SHP77 treated with DMSO at 0.1 percent for 48 hours (cell line): ENCODE measurements at regions not wholly inside any gene's neighbourhood (a gene's known extent, or its start where the extent isn't known, plus 50 kb on each side); places are given as distances from the start of the nearest gene placed in this dataset.
"Not testable (repeated sequence)": the region's sequence is repeated elsewhere in the genome, so short reads cannot be mapped to it uniquely, and the experiment has no call there.

ENCODE experiments used
- DNase-seq: peaks from one replicate; lab custom pipeline; 2025; lab: John Stamatoyannopoulos, UW

DNA sequence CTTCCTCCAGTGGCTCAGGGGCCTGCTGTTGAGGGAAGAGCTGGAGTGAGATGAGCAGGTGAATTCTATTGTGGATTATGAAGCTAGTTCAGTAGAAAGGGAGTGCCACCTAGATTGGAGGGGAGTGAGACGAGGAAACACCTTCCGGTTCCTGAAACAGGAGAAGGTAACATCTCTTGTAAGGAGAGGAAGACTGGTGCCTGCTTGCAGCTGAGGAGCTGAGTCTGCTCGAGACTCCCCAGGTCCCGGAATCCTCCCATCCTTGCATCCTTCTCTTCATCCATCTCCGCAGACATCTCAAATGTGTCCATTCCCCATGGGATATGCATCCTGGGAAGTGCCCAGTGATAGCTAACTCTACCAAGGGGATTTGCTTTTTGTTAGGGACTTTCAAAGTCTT, 242.9 kb upstream of the ZFP64 start:
- DNase-seq: no peak

DNA sequence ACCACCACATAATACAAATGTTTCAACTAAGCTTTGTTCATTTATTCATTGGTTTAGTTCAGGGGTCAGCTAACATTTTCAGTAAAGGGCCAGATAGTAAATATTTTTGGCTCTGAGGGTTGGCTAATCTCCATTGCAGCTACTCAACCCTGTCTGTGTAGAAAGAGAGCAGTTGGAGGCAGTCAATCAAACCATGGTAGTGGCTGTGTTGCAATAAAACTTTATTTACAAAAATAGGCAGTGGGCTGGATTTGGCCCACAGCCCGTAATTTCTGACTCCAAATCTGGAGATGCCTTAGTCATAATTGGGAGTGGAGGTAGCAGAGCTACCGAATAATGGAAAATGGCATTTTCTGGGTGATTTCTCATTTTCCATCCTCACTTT, 242.5 kb upstream of the ZFP64 start:
- DNase-seq: no peak

DNA sequence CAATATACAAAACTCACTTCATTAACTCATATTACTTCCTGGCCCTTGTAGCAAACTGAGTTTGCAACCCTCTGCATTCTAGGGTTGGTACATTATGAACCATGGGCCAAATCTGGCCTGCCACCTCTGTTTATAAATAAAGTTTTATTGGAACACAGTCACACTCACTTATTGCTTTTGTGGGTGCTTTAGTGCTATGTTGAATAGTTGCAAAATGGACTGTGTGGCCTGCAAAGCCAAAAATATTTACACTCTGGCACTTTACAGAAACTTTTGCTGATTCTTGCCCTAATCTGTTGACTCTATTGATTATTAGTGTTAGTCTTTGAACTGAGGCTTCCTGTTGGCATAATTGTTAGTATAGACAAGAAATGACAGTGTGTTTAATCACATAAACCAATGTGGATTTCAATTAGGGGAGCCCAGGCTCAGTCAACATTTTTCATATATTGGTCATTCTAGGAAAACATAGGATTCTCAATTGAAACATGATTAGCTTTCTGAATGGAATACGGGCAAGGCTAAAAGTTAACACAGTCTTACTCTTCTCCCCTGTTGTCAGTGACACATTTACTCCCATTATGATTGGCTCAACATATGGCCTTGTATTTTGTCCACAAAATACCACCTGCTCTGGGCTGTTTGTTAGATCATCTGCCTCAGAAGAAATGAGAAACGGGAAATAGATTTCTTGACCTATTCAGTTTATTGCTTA, 241.9 kb upstream of the ZFP64 start:
- DNase-seq: no peak

DNA sequence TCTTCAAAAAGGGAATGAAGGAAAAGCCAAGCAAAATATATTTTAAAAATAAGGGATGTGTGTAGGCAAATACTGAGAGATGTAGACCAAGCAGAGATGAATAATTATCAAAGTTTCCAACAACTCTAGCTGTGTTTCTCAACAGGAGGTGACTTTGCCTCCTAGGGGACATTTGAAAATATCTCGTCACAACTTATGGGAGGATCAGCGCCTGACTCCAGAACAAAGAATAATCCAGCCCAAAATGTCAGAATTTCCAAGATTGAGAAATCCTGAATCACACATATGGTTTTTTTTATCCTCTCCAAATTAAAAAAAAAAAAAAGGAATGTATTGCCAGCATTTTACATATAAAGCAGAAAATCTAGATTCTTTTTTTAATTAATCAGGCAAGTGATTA, 241.2 kb upstream of the ZFP64 start:
- DNase-seq: no peak

DNA sequence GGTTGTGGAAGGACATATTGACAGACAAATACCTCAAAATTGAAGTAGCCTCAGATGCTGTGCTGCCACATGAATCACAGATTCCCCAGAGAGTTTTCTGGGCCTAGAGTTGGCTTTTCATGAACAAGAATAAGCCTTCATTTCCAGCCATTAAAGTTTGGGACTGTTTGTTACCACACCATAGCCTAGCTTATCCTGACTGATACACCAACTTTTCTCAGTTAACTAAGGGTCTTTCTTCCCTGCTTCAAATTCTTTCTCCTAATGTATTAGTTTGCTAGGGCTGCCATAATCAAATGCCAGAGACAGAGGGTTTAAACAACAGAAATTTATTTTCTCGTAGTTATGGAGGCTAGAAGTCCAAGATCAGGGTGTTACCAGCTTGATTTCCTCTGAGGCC, 237.4 kb upstream of the ZFP64 start:
- no peak for DNase-seq

DNA sequence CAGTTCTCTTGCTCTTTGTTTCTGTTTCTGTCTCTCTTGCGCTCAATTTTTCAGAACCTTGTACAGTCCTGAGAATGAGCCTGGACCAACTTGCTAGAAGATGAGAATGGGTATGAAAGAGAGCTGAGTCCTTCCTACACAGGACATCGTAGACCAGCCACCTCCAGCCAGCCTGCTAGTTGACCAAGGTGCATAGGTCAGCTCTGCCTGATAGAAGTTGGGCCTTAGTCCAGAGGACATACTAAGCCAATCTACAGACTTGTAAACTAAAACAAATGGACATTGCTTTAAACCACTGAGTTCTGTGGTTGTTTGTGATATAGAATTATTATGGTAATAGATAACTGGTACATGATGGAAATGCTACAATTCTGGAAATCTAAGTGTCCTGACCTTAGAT, 236.4 kb upstream of the ZFP64 start:
- DNase-seq: no peak

DNA sequence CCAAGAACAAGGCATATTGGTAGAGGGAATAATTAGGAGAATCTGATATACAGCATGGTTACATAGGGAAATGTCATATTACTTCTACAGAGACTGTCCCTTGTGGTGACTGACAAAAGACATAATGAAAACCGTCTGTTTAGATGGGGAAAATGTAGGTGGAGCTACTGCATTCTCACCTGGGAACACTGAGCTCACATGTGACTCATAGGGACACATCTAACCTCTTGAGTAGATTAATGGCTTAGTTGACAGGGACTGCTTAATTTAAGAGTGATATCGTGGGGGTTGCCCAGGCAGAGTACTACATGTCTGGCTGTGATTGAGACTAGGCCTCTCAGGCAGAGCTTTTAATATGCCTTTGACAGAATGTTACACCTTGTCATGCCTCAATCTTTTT, 235.3 kb upstream of the ZFP64 start:
- no peak for DNase-seq

DNA sequence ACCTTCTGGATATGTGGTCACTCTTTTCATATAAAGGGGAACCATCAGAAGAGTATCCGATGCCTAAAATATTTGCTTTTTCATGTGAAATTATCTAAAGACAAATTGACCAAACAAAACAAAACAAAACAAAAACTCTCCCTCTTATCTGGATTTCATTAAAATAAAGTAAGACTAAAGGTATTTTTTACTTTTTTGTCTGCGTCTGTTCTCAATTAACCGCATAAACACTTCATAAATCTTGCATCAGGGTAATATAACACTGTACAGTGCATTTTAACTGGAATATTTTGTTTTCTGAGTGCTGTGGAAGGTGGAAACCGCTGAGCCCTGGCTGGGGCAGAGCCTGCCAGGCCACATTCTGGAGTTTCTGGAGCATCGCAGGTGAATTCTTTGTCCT, 234.1 kb upstream of the ZFP64 start:
- DNase-seq: no peak

DNA sequence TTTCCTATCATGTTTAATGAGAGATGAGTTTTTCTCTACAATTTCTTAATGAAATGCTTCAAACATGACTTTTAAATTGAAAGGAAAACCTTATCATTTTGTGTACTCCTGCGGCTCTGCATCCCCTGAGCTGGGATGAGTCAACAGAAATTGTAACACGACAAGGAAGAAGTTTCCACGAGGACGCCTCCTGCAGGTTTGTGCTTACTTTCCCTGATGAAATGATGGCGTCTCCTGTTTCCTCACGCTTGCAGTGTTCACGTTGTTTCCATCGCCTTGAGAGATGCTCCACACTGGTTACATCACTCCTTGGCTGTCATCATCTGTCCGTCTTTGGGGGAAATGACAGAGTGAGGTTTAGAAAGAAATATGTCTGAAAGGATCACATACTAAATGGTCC, 233.7 kb upstream of the ZFP64 start:
- DNase-seq: no peak

DNA sequence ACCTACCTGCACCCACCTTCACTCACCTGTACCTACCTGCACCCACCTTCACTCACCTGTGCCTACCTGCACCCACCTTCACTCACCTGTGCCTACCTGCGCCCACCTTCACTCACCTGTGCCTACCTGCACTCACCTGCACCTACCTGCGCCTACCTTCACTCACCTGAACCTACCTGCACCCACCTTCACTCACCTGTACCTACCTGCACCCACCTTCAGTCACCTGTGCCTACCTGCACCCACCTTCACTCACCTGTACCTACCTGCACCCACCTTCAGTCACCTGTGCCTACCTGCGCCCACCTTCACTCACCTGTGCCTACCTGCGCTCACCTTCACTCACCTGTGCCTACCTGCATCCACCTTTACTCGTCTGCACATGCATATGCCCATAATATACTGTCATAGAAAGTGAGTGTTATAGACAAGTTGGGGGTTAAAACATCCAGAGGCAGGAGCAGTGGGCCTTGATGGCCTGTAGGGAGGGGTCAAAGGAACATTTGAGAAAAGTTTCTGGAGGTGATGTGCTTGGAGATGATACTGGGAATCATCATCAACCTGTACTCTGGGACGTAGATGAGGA, 232.9 kb upstream of the ZFP64 start:
- DNase-seq: not testable (repeated sequence)

DNA sequence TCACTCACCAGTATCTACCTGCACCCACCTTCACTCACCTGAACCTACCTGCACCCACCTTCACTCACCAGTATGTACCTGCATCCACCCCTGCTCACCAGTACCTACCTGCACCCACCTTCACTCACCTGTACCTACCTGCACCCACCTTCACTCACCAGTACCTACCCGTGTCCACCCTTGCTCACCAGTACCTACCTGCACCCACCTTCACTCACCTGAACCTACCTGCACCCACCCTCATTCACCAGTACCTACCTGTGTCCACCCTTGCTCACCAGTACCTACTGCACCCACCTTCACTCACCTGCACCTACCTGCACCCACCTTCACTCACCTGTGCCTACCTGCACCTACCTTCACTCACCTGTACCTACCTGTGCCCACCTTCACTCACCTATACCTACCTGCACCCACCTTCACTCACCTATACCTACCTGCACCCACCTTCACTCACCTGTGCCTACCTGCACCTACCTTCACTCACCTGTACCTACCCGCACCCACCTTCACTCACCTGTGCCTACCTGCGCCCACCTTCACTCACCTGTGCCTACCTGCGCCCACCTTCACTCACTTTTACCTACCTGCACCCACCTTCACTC, 232.1 kb upstream of the ZFP64 start:
- not testable (repeated sequence) for DNase-seq

DNA sequence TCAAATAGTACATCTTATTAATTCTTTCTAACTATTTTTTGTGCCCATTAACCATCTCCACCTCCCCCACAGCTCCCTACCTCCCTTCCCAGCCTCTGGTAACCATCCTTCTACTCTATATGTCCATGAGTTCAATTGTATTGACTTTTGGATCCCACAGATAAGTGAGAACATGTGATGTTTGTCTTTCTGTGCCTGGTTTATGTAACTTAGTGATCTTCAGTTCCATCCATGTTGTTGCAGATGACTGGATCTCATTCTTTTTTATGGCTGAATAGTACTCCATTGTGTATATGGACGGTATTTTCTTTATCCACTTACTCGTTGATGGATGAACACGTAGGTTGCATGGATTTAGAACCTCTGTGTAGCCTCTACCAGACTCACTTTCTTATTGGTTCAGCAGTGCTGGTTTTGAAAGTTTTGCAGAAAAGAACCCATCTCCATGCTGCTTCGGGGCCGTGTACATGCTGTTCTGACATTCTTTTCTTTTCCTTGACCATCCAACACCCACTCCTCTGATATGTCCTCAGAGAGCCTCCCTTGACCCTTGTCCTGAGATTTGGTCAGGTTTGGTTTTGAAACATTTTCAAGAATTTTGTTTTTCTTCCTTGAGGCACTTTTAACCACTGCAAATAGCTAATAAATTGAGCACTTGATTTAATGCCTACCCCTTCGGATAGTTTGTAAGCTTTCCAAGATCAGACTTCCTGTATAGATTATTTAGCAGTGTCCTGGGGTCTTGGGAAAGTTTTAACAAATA, 231.2 kb upstream of the ZFP64 start:
- no peak for DNase-seq

DNA sequence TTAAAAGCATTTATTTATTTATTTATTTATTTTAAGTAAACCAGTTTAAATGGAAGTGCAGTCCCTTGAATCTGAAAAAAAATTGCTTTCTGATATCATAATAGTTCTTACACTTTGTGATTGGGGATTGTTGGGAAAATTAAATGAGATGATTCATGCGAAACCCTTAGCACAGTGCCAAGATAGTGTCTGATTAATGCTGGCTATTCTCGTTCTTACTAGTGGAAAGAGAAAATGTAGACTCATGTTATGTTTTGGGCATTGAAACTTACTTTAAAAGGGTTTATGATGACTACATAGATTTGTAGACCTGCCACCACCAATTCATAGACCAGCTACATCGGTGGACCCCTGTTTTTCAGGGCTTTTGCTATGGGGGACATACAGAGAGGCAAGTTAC, 229.2 kb upstream of the ZFP64 start:
- no peak for DNase-seq

DNA sequence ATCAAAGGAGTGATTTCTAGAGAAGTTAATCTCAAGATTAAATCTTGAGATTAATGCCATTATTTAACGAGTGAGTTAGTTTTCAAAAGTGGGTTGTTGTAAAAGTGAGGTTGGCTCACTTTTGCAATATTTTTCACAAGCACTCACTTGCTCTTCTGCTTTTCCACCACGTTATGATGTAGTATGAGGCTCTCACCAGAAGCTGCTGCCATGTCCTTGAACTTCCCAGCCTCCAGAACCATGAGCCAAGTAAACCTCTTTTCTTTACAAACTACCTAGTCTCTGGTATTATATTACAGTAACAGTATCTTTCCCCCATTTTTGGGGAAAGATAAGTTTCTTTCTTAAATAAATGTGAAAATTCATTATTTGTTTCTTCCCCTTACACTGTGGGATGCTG, 227.6 kb upstream of the ZFP64 start:
- no peak for DNase-seq

DNA sequence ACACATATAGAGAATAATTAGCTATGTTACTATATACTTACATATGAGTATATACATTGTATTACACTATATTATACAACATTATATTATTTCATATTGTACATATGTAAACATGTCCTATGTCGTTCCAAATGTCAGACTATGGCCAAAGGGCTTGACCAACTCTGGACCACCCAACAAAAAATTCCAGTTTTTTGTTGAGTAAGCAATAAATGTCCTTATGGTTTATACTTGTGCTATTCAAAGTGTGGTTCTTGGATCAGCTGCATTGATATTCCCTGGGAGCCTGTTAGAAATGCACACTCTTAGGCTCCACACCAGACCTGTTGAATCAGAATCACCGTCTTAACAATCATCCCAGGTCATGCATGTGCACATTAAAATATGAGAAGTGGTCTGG, 225.4 kb upstream of the ZFP64 start:
- DNase-seq: no peak

DNA sequence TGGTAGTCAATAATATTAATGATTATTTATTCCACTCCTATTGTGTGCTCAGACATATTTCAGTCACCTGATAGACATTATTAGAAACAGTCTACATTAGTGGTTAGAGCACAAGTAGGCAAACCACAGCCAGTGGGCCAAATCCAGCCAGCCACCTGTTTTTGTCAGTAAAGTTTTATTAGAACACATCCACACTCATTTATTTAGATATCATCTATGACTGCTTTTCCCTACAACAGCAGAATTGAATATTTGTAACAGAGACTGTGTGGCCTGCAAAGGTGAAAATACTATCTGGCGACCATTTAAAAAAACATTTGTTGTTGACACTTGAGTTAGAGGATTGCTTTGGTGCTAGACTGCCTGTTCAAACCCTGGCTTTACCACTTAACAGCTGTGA, 220.0 kb upstream of the ZFP64 start:
- DNase-seq: no peak

DNA sequence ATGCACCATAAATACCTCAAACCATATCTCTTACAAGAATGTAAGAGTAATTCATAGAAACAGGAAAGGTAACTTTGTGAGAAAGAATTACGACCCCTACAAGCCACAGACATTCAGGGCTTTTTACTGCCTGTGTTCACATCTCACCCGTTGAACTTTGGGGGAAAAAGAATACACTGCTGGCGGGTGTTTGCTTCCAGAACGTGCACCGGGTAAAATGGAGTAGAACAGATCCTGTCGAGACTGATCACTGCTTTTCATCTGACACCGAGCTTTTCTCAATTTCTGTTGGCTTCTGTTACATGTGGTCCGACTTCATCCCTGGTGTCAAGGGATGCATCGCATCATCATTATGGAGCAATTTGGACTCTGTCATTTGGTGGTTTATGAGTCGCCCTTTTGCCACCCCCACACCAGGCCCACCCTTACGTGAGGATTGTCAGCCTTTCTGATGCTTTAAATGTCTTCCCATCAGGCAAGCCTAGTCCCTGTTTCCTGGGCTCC, 219.2 kb upstream of the ZFP64 start:
- no peak for DNase-seq

DNA sequence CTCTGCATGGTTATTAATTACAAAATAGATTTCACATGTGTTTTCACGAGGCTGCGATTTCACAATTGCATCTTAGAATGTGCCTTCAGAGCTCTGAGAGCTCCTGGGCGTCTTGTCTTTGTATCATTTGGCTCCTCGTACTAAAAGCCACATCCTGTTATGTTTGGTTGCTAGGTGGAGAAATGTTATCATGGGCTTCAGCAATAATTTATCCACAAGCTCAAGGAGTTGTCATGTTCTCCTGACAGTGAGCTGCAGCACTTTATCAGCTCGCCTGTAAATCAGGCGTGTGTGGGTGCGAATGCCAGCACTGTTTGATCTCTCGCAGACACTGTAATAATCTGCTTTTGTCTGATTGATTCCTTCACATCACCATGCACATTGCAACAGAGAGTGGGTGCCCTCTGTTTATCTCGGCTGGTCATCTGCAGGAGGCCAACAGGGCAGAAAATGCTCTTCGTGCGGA, 218.6 kb upstream of the ZFP64 start:
- no peak for DNase-seq

DNA sequence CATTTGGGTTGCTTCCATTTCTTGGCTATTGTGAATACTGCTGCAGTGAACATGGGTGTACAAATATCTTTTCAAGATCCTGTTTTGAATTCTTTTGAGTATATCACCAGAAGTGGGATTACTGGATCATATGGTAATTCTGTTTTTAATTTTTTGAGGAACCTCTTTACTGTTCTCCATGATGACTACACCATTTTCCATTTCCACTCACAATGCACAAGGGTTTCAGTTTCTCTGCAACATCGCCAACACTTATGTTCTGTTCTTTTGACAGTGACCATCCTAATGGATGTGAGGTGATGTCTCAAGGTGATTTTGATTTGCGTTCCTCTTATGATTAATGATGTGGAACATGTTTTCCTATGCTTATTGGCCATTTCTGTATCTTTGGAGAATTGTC, 214.4 kb upstream of the ZFP64 start:
- DNase-seq: no peak

DNA sequence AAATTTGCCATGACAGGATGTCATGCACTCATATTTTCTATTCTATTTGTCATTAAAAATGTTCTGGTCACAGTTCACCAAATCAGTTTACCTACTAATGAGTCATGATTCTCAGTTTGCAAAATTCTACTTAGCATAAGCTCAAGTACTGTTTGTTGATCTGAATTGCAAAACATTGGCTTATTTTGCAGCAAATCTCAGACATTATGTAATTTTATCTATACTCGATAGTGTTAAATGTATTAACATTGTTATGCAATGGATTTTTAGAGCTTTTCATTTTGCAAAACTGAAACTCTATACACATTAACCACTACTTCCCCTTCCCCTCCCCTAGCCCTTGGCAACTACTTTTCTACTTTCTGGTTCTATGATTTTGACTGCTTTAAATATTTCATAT, 213.8 kb upstream of the ZFP64 start:
- DNase-seq: no peak

DNA sequence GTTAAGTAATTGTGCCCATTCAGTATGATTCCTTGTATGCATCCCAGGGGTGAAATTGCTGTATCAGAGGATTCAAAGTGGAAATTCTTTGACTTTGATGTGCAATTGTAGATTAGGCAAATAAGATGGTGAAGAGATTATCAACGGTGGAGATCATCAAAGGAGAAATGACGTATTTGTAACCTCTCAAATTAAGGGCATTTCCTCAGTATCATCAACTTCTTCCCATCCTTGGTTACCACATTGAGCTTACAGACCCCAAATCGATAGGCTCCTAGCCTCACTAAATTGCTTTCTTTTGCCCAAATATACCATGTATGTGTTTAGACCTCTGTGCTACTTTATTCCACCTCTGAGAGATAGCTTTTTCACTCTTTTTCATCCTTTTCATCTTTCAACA, 213.1 kb upstream of the ZFP64 start:
- no peak for DNase-seq

DNA sequence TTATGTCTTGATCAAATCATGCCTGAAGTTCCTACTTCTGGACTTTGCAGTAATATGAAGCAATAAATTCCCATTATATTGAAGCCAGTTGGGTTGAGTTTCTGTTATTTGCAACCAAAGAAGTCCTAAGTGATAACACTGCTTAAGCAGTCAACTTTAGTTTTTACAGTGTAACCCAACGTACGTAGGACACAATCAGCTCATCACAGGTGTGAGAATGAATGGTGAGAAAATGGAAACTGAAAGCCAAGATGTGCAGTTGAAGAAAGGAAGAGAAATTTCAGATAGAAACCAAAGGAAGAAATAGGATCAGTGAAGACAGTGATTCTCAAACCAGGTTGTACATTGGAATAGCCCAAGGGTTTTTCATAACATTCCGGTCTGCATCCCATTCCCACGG, 211.4 kb upstream of the ZFP64 start:
- DNase-seq: no peak

DNA sequence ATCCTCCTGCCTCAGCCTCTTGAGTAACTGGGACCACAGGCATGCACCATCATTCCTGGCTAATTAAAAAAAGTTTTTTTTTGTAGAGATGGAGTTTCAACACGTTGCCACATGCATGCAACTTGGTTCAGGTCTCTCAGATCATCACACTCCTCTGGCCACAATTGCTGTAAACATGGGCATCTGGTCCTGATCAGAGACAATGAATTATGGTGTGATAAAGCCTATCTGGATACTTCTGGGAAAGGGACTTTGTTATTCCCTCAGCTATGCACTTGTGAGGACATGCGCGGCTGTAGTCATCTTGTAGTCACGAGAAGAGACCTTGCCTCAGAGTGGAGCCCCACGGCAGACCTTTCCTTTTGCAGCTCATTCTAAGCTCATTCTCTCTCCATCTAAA, 210.9 kb upstream of the ZFP64 start:
- no peak for DNase-seq
